K562 (cell line): ENCODE measurements at regions not wholly inside any gene's neighbourhood (a gene's known extent, or its start where the extent isn't known, plus 50 kb on each side); places are given as distances from the start of the nearest gene placed in this dataset.
A peak's percentile ranks its signal among the peaks of the same experiment; 100 is the strongest.

ENCODE experiments used
- ATAC-seq: fragments of 200-7000 bp; cut with Tn5 transposase; 3 replicates; pipeline ENCODE4 v1.9.1; 2020; ENCODE audit warnings: moderate library complexity
- BruUV-seq: library from RNA; stranded (reverse); fragments of 400-500 nt; replicated peaks from 2 replicates; lab custom pipeline; 2021; lab: Mats Ljungman, UMichigan
- CTCF ChIA-PET: fragments of 300-600 bp; formaldehyde crosslinking; extraction: SDS; loops from one replicate; lab custom pipeline; 2021; ENCODE audit warnings: low intra/inter-chr PET ratio; lab: Yijun Ruan, JAX
- POLR2A ChIA-PET: fragments of 300-600, 350-650 bp; sonication (Branson Sonifier 250); formaldehyde crosslinking; extraction: SDS; loops from one replicate; lab custom pipeline; 2021; ENCODE audit warnings: antibody characterized with exemption, inconsistent platforms; lab: Yijun Ruan, JAX
- DNase-seq, 4 experiments: peaks; one replicate each; pipeline versions ENCODE4 v3.0.0 to v3.0.0-alpha.2; 2011 to 2018; ENCODE audit warnings: low spot score in 3 of 4, mixed read lengths in 3 of 4; ENCODE audit errors: extremely low read depth in 1 of 4
- FAIRE-seq: peaks from 2 replicates; lab custom pipeline; 2011; peaks lifted over from hg19 to GRCh38; lab: Jason Lieb, UNC
- H2AFZ ChIP-seq: 2 replicates; pipeline ENCODE4 v1.6.0; 2011; ENCODE audit warnings: low read depth, low read length, control low read depth, inconsistent platforms
- H3K27ac ChIP-seq: fragments of 200-600 bp; 3 replicates; pipeline ENCODE4 v1.8.0; 2011; ENCODE audit warnings: low read depth, mild to moderate bottlenecking, control low read depth, inconsistent platforms, low read length, moderate library complexity, mixed read lengths; ENCODE audit errors: extremely low read depth
- H3K27me3 ChIP-seq, 2 experiments: fragments of 300-600 bp in 1 of 2; 2 replicates in 1 of 2; 3 replicates in 1 of 2; pipeline versions ENCODE4 v1.6.0 to v1.8.0; 2011; ENCODE audit warnings: inconsistent platforms in 2 of 2, low read length in 2 of 2, mild to moderate bottlenecking in 1 of 2, mixed read lengths in 1 of 2, moderate library complexity in 1 of 2; ENCODE audit not compliant: control insufficient read depth in 2 of 2, insufficient read depth in 2 of 2
- H3K36me3 ChIP-seq: fragments of 300-600 bp; 3 replicates; pipeline ENCODE4 v1.8.0; 2011; ENCODE audit warnings: mild to moderate bottlenecking, low read length, inconsistent platforms; ENCODE audit not compliant: control insufficient read depth, insufficient read depth
- H3K4me1 ChIP-seq, 2 experiments: fragments of 200-600 bp in 1 of 2; replicated peaks in 1 of 2; 2 replicates in 1 of 2; 3 replicates in 1 of 2; pipeline versions ENCODE4 v1.5.1 to v1.8.0; 2011; ENCODE audit warnings: inconsistent platforms in 2 of 2, low read length in 2 of 2, mild to moderate bottlenecking in 1 of 2, mixed read lengths in 1 of 2, moderate library complexity in 1 of 2; ENCODE audit not compliant: control insufficient read depth in 2 of 2, insufficient read depth in 2 of 2
- H3K4me2 ChIP-seq: 2 replicates; pipeline ENCODE4 v1.6.1; 2011; ENCODE audit warnings: low read length, control low read depth, inconsistent platforms, mixed read lengths; ENCODE audit not compliant: insufficient read depth
- H3K4me3 ChIP-seq: fragments of 200-600 bp; sonication (generic), shearing (Covaris generic); 2 replicates; pipeline ENCODE4 v1.5.1; 2016; ENCODE audit warnings: control low read depth, inconsistent platforms
- H3K79me2 ChIP-seq: fragments of 200-600 bp; 3 replicates; pipeline ENCODE4 v1.8.0; 2011; ENCODE audit warnings: low read length, inconsistent platforms; ENCODE audit not compliant: control insufficient read depth, insufficient read depth
- H3K9ac ChIP-seq, 2 experiments: 2 replicates each; pipeline versions ENCODE4 v1.6.0 to v1.6.1; 2011; ENCODE audit warnings: low read depth in 2 of 2, low read length in 2 of 2, control low read depth in 1 of 2, inconsistent platforms in 1 of 2, mild to moderate bottlenecking in 1 of 2, mixed read lengths in 1 of 2; ENCODE audit not compliant: insufficient read depth in 1 of 2
- H3K9me1 ChIP-seq: one replicate; pipeline ENCODE4 v1.6.0; 2011; ENCODE audit warnings: inconsistent platforms, mild to moderate bottlenecking, low read length, moderate library complexity; ENCODE audit not compliant: control insufficient read depth, insufficient read depth
- H3K9me3 ChIP-seq: replicated peaks from 2 replicates; pipeline ENCODE4 v1.5.1; 2011; ENCODE audit warnings: low read depth, low read length, inconsistent platforms; ENCODE audit not compliant: control insufficient read depth, insufficient read depth
- H4K20me1 ChIP-seq: replicated peaks from 2 replicates; pipeline ENCODE4 v1.6.1; 2011; ENCODE audit warnings: low read length, inconsistent platforms, mixed read lengths; ENCODE audit not compliant: control insufficient read depth, insufficient read depth
- BRCA1 ChIP-seq, 2 experiments: fragments of 450-650 bp in 1 of 2; sonication (generic) in 1 of 2; formaldehyde crosslinking in 1 of 2; IDR thresholded peaks; 2 replicates each; pipeline versions ENCODE4 v1.5.0 to v1.6.1; 2017 to 2020; ENCODE audit warnings: mild to moderate bottlenecking in 1 of 2, missing genetic modification reagents in 1 of 2
- FOSL1 ChIP-seq: fragments of 200-800 bp; sonication (Bioruptor generic); conservative IDR thresholded peaks from 2 replicates; pipeline ENCODE4 v1.6.1; 2016; ENCODE audit warnings: missing genetic modification characterization, missing compliant biosample characterization
- GABPB1 ChIP-seq: sonication (generic); formaldehyde crosslinking; IDR thresholded peaks from 2 replicates; pipeline ENCODE4 v1.8.0; 2022; ENCODE audit warnings: mild to moderate bottlenecking, missing genetic modification reagents
- GATA2 ChIP-seq: sonication (generic); formaldehyde crosslinking; IDR thresholded peaks from 2 replicates; pipeline ENCODE4 v1.4.0; 2020; ENCODE audit warnings: mild to moderate bottlenecking, missing genetic modification reagents
- KDM4B ChIP-seq, 2 experiments: fragments of 450-650 bp in 1 of 2; sonication (generic) in 1 of 2; IDR thresholded peaks; 2 replicates each; pipeline ENCODE4 v1.6.1; 2016 to 2017; ENCODE audit warnings: borderline replicate concordance in 2 of 2, antibody characterized with exemption in 1 of 2, low read depth in 1 of 2, mild to moderate bottlenecking in 1 of 2
- MIER1 ChIP-seq: fragments of 450-650 bp; IDR thresholded peaks from 2 replicates; pipeline ENCODE4 v1.6.1; 2016; ENCODE audit warnings: antibody characterized with exemption, mild to moderate bottlenecking, low read depth
- RBM17 ChIP-seq: fragments of 200-400 bp; formaldehyde crosslinking; IDR thresholded peaks from 2 replicates; pipeline ENCODE4 v1.6.1; 2017; ENCODE audit warnings: low read depth, mild to moderate bottlenecking, low read length, borderline replicate concordance
- RFX1 ChIP-seq: fragments of 450-650 bp; IDR thresholded peaks from 2 replicates; pipeline ENCODE4 v1.6.1; 2016; ENCODE audit warnings: mild to moderate bottlenecking, moderate library complexity
- SP2 ChIP-seq: IDR thresholded peaks from 2 replicates; pipeline ENCODE4 v1.6.1; 2011; ENCODE audit warnings: mild to moderate bottlenecking, low read depth, low read length, moderate library complexity; ENCODE audit not compliant: poor library complexity, severe bottlenecking; ENCODE audit errors: extremely low read depth
- SREBF1 ChIP-seq: fragments of 150-350 bp; IDR thresholded peaks from 2 replicates; pipeline ENCODE4 v1.6.1; 2014; ENCODE audit warnings: antibody characterized with exemption, low read depth, low read length, borderline replicate concordance
- ZNF239 ChIP-seq: fragments of 250-450 bp; sonication (Bioruptor Pico); IDR thresholded peaks from 2 replicates; pipeline ENCODE4 v1.4.0; 2020; ENCODE audit warnings: mild to moderate bottlenecking
- ZNF24 ChIP-seq: fragments of 450-650 bp; IDR thresholded peaks from 2 replicates; pipeline ENCODE4 v1.6.1; 2016
- WGBS: fragments of 100-300 bp; shearing (Covaris generic); methylation state at CpG from one replicate; pipeline ENCODE4 v1.1.6; 2016; ENCODE audit warnings: low coverage, mixed read lengths; ENCODE audit not compliant: insufficient coverage; ENCODE audit errors: missing lambda C conversion rate; 5-methylcytosine and 5-hydroxymethylcytosine counted together
- in situ Hi-C: fragments of 300-500 bp; cut with MboI; formaldehyde crosslinking; loops from 4 replicates; pipeline ENCODE4 v1.15.0; 2018; ENCODE audit warnings: inconsistent platforms, mixed read lengths
- intact Hi-C: fragments of 100-400 bp; cut with micrococcal nuclease; formaldehyde crosslinking; loops from 2 replicates; pipeline ENCODE4 v1.14.2; 2022
- TF ChIP-seq, protein P1 (sequence below): fragments of 250-450 bp; sonication (Bioruptor Pico); IDR thresholded peaks from 2 replicates; pipeline ENCODE4 v1.8.0; 2022; ENCODE audit warnings: moderate library complexity, mild to moderate bottlenecking, inconsistent platforms
- TF ChIP-seq, protein P2 (sequence below): fragments of 250-450 bp; sonication (Bioruptor Pico); IDR thresholded peaks from 2 replicates; pipeline ENCODE4 v1.5.0; 2022; ENCODE audit warnings: mild to moderate bottlenecking

GRCh38 chrX:9390693-9391368, 74.0 kb upstream of the TBL1X start:
- BruUV-seq: no TSS peak

GRCh38 chrX:9392445-9392844, 72.4 kb upstream of the TBL1X start:
- Histone ChIP-seq H3K79me2 (no peaks in the 10 kb centered on the region), H3K9me1 (no peaks in the 10 kb centered on the region), H3K36me3 (no peaks in the 10 kb centered on the region), H3K4me2 (no peak overlapping the region), H4K20me1 (no peaks in the 10 kb centered on the region), H3K27ac (no peak overlapping the region), H2AFZ (no peak overlapping the region), H3K9me3 (no peaks in the 10 kb centered on the region), H3K4me3 (no peak overlapping the region), H3K4me1 (no peaks in the 10 kb centered on the region), H3K27me3 (no peaks in the 10 kb centered on the region), H3K9ac (no peak overlapping the region)
- DNase-seq: no peak
- no peak for ATAC-seq
- FAIRE-seq: no peak
- in situ Hi-C loops (no loop called here), intact Hi-C loops (no loop called here)
- no TSS peak for BruUV-seq
- 53% methylated on average over 3 of the region's 5 CpGs for WGBS
- ChIA-PET POLR2A (interaction anchor here (0.7 kb wide), 1 partner anchor 9 kb away, joined by 3 read pairs; no protein-coding TSS in a partner anchor), CTCF (no interaction called here)
- no peak for TF ChIP-seq RBM17
- TF ChIP-seq, protein P1, sequence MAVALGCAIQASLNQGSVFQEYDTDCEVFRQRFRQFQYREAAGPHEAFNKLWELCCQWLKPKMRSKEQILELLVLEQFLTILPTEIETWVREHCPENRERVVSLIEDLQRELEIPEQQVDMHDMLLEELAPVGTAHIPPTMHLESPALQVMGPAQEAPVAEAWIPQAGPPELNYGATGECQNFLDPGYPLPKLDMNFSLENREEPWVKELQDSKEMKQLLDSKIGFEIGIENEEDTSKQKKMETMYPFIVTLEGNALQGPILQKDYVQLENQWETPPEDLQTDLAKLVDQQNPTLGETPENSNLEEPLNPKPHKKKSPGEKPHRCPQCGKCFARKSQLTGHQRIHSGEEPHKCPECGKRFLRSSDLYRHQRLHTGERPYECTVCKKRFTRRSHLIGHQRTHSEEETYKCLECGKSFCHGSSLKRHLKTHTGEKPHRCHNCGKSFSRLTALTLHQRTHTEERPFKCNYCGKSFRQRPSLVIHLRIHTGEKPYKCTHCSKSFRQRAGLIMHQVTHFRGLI (CRISPR knock-in tag): no peak
- TF ChIP-seq RFX1: no peak
- TF ChIP-seq, protein P2, sequence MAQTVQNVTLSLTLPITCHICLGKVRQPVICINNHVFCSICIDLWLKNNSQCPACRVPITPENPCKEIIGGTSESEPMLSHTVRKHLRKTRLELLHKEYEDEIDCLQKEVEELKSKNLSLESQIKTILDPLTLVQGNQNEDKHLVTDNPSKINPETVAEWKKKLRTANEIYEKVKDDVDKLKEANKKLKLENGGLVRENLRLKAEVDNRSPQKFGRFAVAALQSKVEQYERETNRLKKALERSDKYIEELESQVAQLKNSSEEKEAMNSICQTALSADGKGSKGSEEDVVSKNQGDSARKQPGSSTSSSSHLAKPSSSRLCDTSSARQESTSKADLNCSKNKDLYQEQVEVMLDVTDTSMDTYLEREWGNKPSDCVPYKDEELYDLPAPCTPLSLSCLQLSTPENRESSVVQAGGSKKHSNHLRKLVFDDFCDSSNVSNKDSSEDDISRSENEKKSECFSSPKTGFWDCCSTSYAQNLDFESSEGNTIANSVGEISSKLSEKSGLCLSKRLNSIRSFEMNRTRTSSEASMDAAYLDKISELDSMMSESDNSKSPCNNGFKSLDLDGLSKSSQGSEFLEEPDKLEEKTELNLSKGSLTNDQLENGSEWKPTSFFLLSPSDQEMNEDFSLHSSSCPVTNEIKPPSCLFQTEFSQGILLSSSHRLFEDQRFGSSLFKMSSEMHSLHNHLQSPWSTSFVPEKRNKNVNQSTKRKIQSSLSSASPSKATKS (CRISPR knock-in tag): no peak
- no peak for TF ChIP-seq SREBF1
- no peak for TF ChIP-seq ZNF239 (CRISPR knock-in tag)
- TF ChIP-seq GABPB1: no peak
- no peak for TF ChIP-seq BRCA1 (IDR thresholded peaks at IDR 0.05)
- TF ChIP-seq BRCA1 (CRISPR knock-in tag; IDR thresholded peaks at IDR 0.05): no peak
- no peak for TF ChIP-seq GATA2 (CRISPR knock-in tag)
- no peak for TF ChIP-seq KDM4B (IDR thresholded peaks at IDR 0.05; ENCODE audit: borderline replicate concordance in 2 of 2, low read depth in 1 of 2)
- TF ChIP-seq ZNF24: no peak

More at GRCh38 chrX:9390693-9391368, 74.0 kb upstream of the TBL1X start:
- TF ChIP-seq SP2 (no peak), MIER1 (no peak), FOSL1 (peak; percentile 45)
- ATAC-seq (no peak), DNase-seq (no peak), FAIRE-seq (no peak)
- H3K9me3 ChIP-seq: no peaks in the 10 kb centered on the region
- ChIA-PET CTCF (no interaction called here), POLR2A (no interaction called here)
- no peaks in the 10 kb centered on the region for H4K20me1 ChIP-seq
- H3K27ac ChIP-seq: no peak overlapping the region
- H2AFZ ChIP-seq: no peak overlapping the region
- no peak overlapping the region for H3K9ac ChIP-seq
- 51% methylated on average over 7 of the region's 8 CpGs for WGBS
- no peaks in the 10 kb centered on the region for H3K79me2 ChIP-seq
- H3K27me3 ChIP-seq: no peaks in the 10 kb centered on the region; a peak in 1 of 5 replicates
- intact Hi-C loops: no loop called here
- no peaks in the 10 kb centered on the region for H3K4me1 ChIP-seq
- in situ Hi-C loops: no loop called here
- H3K4me3 ChIP-seq: no peak overlapping the region
- H3K9me1 ChIP-seq: no peaks in the 10 kb centered on the region
- no peak overlapping the region for H3K4me2 ChIP-seq
- no peaks in the 10 kb centered on the region for H3K36me3 ChIP-seq
